A549 (cell line): ENCODE measurements at regions not wholly inside any gene's neighbourhood (a gene's known extent, or its start where the extent isn't known, plus 50 kb on each side); places are given as distances from the start of the nearest gene placed in this dataset.
"Not testable (repeated sequence)": the region's sequence is repeated elsewhere in the genome, so short reads cannot be mapped to it uniquely, and the experiment has no call there.

Experiments
- ESRRA ChIP-seq: fragments of 150-350 bp; IDR thresholded peaks from 2 replicates; pipeline ENCODE4 v1.6.1; 2014; ENCODE audit warnings: mild to moderate bottlenecking, low read length, borderline replicate concordance
- TF ChIP-seq, protein P1 (sequence below): fragments of >200 bp; sonication (Bioruptor Twin); formaldehyde crosslinking; IDR thresholded peaks from 3 replicates; pipeline ENCODE4 v1.5.1; 2016

DNA sequence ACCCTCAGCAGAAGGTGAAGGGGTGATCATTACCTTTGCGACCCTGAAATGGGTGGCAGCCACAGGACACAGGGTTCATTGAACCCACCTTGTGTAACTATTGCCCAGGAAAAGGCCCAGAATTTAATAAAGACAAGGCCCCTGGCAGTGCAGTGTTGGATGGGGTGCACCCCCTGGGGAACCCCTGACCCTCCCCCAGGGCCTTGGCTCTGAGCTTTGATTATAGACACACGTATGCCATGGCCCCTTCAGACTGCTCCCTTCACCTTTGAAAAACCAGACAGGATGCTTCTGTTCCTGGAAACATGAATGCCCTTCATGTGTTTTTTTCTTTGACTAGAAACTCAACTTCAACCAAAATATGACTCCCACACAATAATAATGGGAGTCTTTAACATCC, 93.1 kb downstream of the POTEH start:
- TF ChIP-seq ESRRA, result not testable (repeated sequence)
- TF ChIP-seq, protein P1, sequence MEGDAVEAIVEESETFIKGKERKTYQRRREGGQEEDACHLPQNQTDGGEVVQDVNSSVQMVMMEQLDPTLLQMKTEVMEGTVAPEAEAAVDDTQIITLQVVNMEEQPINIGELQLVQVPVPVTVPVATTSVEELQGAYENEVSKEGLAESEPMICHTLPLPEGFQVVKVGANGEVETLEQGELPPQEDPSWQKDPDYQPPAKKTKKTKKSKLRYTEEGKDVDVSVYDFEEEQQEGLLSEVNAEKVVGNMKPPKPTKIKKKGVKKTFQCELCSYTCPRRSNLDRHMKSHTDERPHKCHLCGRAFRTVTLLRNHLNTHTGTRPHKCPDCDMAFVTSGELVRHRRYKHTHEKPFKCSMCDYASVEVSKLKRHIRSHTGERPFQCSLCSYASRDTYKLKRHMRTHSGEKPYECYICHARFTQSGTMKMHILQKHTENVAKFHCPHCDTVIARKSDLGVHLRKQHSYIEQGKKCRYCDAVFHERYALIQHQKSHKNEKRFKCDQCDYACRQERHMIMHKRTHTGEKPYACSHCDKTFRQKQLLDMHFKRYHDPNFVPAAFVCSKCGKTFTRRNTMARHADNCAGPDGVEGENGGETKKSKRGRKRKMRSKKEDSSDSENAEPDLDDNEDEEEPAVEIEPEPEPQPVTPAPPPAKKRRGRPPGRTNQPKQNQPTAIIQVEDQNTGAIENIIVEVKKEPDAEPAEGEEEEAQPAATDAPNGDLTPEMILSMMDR, result not testable (repeated sequence)
